Neural cell (in vitro differentiated cells): ENCODE measurements at regions not wholly inside any gene's neighbourhood (a gene's known extent, or its start where the extent isn't known, plus 50 kb on each side); places are given as distances from the start of the nearest gene placed in this dataset.

Source experiments
- H2AFZ ChIP-seq: fragments of 200-600, 300-800 bp; sonication (generic), shearing (Covaris generic); 2 replicates; pipeline ENCODE4 v1.6.0; 2014; ENCODE audit warnings: low read depth, mild to moderate bottlenecking, antibody characterized with exemption, low read length, moderate library complexity
- H3F3A ChIP-seq: fragments of 200-600 bp; shearing (Covaris generic); 2 replicates; pipeline ENCODE4 v1.6.1; 2016; ENCODE audit warnings: mild to moderate bottlenecking, moderate library complexity, mixed read lengths, antibody characterized with exemption, low read length; ENCODE audit not compliant: insufficient read depth, poor library complexity, severe bottlenecking
- H3K27ac ChIP-seq: fragments of 200-600, 300-800 bp; sonication (generic), shearing (Covaris generic); 2 replicates; pipeline ENCODE4 v1.5.1; 2014; ENCODE audit warnings: mild to moderate bottlenecking, low read length, moderate library complexity
- H3K27me3 ChIP-seq: fragments of 300-800, 200-600 bp; sonication (generic), shearing (Covaris generic); 2 replicates; pipeline ENCODE4 v1.6.0; 2014; ENCODE audit warnings: mild to moderate bottlenecking, low read depth, low read length, moderate library complexity; ENCODE audit not compliant: insufficient read depth
- H3K36me3 ChIP-seq: fragments of 300-800, 200-600 bp; sonication (generic), shearing (Covaris generic); 2 replicates; pipeline ENCODE4 v1.5.1; 2014; ENCODE audit warnings: mild to moderate bottlenecking, antibody characterized with exemption, low read length, moderate library complexity; ENCODE audit not compliant: insufficient read depth
- H3K4me2 ChIP-seq: fragments of 300-800, 200-600 bp; sonication (generic), shearing (Covaris generic); 2 replicates; pipeline ENCODE4 v1.6.0; 2014; ENCODE audit warnings: mild to moderate bottlenecking, low read length
- H3K4me3 ChIP-seq: fragments of 300-800, 200-600 bp; sonication (generic), shearing (Covaris generic); 2 replicates; pipeline ENCODE4 v1.5.1; 2014; ENCODE audit warnings: mild to moderate bottlenecking, low read length, moderate library complexity
- H3K79me2 ChIP-seq: fragments of 200-600 bp; shearing (Covaris generic); replicated peaks from 2 replicates; pipeline ENCODE4 v1.6.0; 2014; ENCODE audit warnings: mild to moderate bottlenecking, low read length, moderate library complexity; ENCODE audit not compliant: insufficient read depth
- H3K9ac ChIP-seq: fragments of 300-800, 200-600 bp; sonication (generic), shearing (Covaris generic); 2 replicates; pipeline ENCODE4 v1.6.1; 2016; ENCODE audit warnings: mild to moderate bottlenecking, low read length, mixed read lengths
- H3K9me2 ChIP-seq: fragments of 200-600 bp; shearing (Covaris generic); 2 replicates; pipeline ENCODE4 v1.6.1; 2016; ENCODE audit warnings: mild to moderate bottlenecking, low read length, mixed read lengths; ENCODE audit not compliant: insufficient read depth
- H3K9me3 ChIP-seq: fragments of 200-600, 300-800 bp; sonication (generic), shearing (Covaris generic); 2 replicates; pipeline ENCODE4 v1.6.1; 2016; ENCODE audit warnings: mild to moderate bottlenecking, mixed run types, low read length, moderate library complexity, mixed read lengths
- H4K20me1 ChIP-seq: fragments of 200-600 bp; shearing (Covaris generic); 2 replicates; pipeline ENCODE4 v1.6.1; 2016; ENCODE audit warnings: mild to moderate bottlenecking, mixed run types; ENCODE audit not compliant: insufficient read depth
- EP300 ChIP-seq: fragments of 450-650 bp; conservative IDR thresholded peaks from 2 replicates; pipeline ENCODE4 v1.6.1; 2014; ENCODE audit warnings: antibody characterized with exemption, mild to moderate bottlenecking, moderate library complexity; ENCODE audit not compliant: poor library complexity, severe bottlenecking
- EZH2 ChIP-seq: fragments of 200-600, 300-800 bp; shearing (Covaris generic), sonication (generic); IDR thresholded peaks from 2 replicates; pipeline ENCODE4 v1.6.1; 2014; ENCODE audit warnings: antibody characterized with exemption, low read length, borderline replicate concordance, mild to moderate bottlenecking; ENCODE audit not compliant: insufficient read depth, poor library complexity, severe bottlenecking
- MXI1 ChIP-seq: fragments of 450-650 bp; conservative IDR thresholded peaks from 2 replicates; pipeline ENCODE4 v1.6.1; 2014; ENCODE audit warnings: antibody characterized with exemption, mild to moderate bottlenecking; ENCODE audit not compliant: poor library complexity, severe bottlenecking
- POLR2AphosphoS5 ChIP-seq: IDR thresholded peaks from 2 replicates; pipeline ENCODE4 v1.6.1; 2012
- RAD21 ChIP-seq: fragments of 450-650 bp; conservative IDR thresholded peaks from 2 replicates; pipeline ENCODE4 v1.6.1; 2014; ENCODE audit warnings: antibody characterized with exemption, mild to moderate bottlenecking, moderate library complexity
- SMC3 ChIP-seq: fragments of 450-650 bp; conservative IDR thresholded peaks from 2 replicates; pipeline ENCODE4 v1.6.1; 2014; ENCODE audit warnings: antibody characterized with exemption, mild to moderate bottlenecking, moderate library complexity; ENCODE audit not compliant: poor library complexity
- TAF1 ChIP-seq: IDR thresholded peaks from 2 replicates; pipeline ENCODE4 v1.6.1; 2012; ENCODE audit warnings: low read depth
- TF ChIP-seq, protein P1 (sequence below): fragments of 450-650 bp; IDR thresholded peaks from 2 replicates; pipeline ENCODE4 v1.5.1; 2014; ENCODE audit warnings: antibody characterized with exemption, mild to moderate bottlenecking, moderate library complexity; ENCODE audit not compliant: poor library complexity, severe bottlenecking
- TF ChIP-seq, protein P2 (sequence below): IDR thresholded peaks from 2 replicates; pipeline ENCODE4 v1.6.1; 2012; ENCODE audit warnings: borderline replicate concordance

- H3K9me2 ChIP-seq: no peaks in the 10 kb centered on the region
- TF ChIP-seq, protein P1, sequence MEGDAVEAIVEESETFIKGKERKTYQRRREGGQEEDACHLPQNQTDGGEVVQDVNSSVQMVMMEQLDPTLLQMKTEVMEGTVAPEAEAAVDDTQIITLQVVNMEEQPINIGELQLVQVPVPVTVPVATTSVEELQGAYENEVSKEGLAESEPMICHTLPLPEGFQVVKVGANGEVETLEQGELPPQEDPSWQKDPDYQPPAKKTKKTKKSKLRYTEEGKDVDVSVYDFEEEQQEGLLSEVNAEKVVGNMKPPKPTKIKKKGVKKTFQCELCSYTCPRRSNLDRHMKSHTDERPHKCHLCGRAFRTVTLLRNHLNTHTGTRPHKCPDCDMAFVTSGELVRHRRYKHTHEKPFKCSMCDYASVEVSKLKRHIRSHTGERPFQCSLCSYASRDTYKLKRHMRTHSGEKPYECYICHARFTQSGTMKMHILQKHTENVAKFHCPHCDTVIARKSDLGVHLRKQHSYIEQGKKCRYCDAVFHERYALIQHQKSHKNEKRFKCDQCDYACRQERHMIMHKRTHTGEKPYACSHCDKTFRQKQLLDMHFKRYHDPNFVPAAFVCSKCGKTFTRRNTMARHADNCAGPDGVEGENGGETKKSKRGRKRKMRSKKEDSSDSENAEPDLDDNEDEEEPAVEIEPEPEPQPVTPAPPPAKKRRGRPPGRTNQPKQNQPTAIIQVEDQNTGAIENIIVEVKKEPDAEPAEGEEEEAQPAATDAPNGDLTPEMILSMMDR: no peak
- TF ChIP-seq EZH2 (no peak), SMC3 (no peak), MXI1 (no peak), POLR2AphosphoS5 (no peak)
- TF ChIP-seq, protein P2, sequence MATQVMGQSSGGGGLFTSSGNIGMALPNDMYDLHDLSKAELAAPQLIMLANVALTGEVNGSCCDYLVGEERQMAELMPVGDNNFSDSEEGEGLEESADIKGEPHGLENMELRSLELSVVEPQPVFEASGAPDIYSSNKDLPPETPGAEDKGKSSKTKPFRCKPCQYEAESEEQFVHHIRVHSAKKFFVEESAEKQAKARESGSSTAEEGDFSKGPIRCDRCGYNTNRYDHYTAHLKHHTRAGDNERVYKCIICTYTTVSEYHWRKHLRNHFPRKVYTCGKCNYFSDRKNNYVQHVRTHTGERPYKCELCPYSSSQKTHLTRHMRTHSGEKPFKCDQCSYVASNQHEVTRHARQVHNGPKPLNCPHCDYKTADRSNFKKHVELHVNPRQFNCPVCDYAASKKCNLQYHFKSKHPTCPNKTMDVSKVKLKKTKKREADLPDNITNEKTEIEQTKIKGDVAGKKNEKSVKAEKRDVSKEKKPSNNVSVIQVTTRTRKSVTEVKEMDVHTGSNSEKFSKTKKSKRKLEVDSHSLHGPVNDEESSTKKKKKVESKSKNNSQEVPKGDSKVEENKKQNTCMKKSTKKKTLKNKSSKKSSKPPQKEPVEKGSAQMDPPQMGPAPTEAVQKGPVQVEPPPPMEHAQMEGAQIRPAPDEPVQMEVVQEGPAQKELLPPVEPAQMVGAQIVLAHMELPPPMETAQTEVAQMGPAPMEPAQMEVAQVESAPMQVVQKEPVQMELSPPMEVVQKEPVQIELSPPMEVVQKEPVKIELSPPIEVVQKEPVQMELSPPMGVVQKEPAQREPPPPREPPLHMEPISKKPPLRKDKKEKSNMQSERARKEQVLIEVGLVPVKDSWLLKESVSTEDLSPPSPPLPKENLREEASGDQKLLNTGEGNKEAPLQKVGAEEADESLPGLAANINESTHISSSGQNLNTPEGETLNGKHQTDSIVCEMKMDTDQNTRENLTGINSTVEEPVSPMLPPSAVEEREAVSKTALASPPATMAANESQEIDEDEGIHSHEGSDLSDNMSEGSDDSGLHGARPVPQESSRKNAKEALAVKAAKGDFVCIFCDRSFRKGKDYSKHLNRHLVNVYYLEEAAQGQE: no peak
- H3K36me3 ChIP-seq: no peaks in the 10 kb centered on the region
- no peaks in the 10 kb centered on the region for H3K9me3 ChIP-seq
- no peak overlapping the region for H3K4me2 ChIP-seq
- H3K9ac ChIP-seq: no peak overlapping the region
- H3K27me3 ChIP-seq: no peaks in the 10 kb centered on the region
- no peaks in the 10 kb centered on the region for H3F3A ChIP-seq
- no peak overlapping the region for H2AFZ ChIP-seq
- H3K79me2 ChIP-seq: no peaks in the 10 kb centered on the region
- no peak overlapping the region for H3K27ac ChIP-seq
- no peaks in the 10 kb centered on the region for H4K20me1 ChIP-seq
- no peak overlapping the region for H3K4me3 ChIP-seq
These were observed 255.3 kb upstream of the AGAP1 start for GRCh38 chr2:235238537-235238936.

DNA sequence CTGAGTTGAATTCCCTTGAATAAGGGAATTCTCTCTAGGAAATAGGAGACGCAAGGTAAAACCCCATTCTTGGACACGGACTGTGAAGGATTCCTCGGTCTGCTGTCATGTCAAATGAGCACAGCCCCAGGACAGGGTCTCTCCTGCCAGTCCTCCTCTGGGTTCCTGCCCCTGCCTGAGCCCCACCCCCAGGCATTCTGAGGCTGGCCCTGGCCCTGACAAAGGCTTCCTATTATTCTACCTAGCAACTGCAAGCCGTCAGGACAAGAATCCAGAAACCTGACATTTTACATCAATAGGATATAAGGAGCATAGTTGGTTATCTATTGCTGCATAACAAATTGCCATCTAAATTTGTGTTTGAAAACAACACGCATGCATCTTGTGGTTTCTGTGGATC, 253.3 kb upstream of the AGAP1 start:
- no peaks in the 10 kb centered on the region for H3K36me3 ChIP-seq
- H3K27me3 ChIP-seq: no peaks in the 10 kb centered on the region
- H3K4me3 ChIP-seq: no peak overlapping the region
- H3K27ac ChIP-seq: no peak overlapping the region
- H3K9me2 ChIP-seq: no peaks in the 10 kb centered on the region
- H3K4me2 ChIP-seq: no peak overlapping the region
- no peaks in the 10 kb centered on the region for H3F3A ChIP-seq
- TF ChIP-seq TAF1: no peak
- TF ChIP-seq EP300: no peak
- no peak for TF ChIP-seq MXI1
- TF ChIP-seq, protein P1: no peak
- no peak for TF ChIP-seq EZH2
- no peak for TF ChIP-seq RAD21
- TF ChIP-seq, protein P2: no peak
- no peak overlapping the region for H2AFZ ChIP-seq
- no peaks in the 10 kb centered on the region for H3K79me2 ChIP-seq
- H3K9me3 ChIP-seq: no peaks in the 10 kb centered on the region
- H3K9ac ChIP-seq: no peak overlapping the region
- no peaks in the 10 kb centered on the region for H4K20me1 ChIP-seq
